ENCODE measurements at regions not wholly inside any gene's neighbourhood (a gene's known extent, or its start where the extent isn't known, plus 50 kb on each side); places are given as distances from the start of the nearest gene placed in this dataset.

- no peak for DNase-seq (ENCODE audit: low read depth in 2 of 2)
These were observed 63.3 kb upstream of the CCDC160 start for GRCh38 chrX:134173541-134174272.

- DNase-seq (ENCODE audit: low read depth in 2 of 2), result no peak
These were observed 62.7 kb upstream of the CCDC160 start for GRCh38 chrX:134174273-134174660.

- no peak for DNase-seq (ENCODE audit: low read depth in 2 of 2)
These were observed 62.1 kb upstream of the CCDC160 start for GRCh38 chrX:134174859-134175258.

- no peak for DNase-seq (ENCODE audit: low read depth in 2 of 2)
These were observed 59.5 kb upstream of the CCDC160 start for GRCh38 chrX:134177527-134177926.

- no peak for DNase-seq (ENCODE audit: low read depth in 2 of 2)
These were observed 56.2 kb upstream of the CCDC160 start for GRCh38 chrX:134180601-134181274.

GRCh38 chrX:134181275-134181660 is 55.7 kb upstream of the CCDC160 start:
- no peak for DNase-seq (ENCODE audit: low read depth in 2 of 2)

GRCh38 chrX:134183665-134184064 is 53.3 kb upstream of the CCDC160 start:
- no peak for DNase-seq (ENCODE audit: low read depth in 2 of 2)

- no peak for DNase-seq (ENCODE audit: low read depth in 2 of 2)
These were observed 52.0 kb upstream of the CCDC160 start for GRCh38 chrX:134184936-134185335.

GRCh38 chrX:134186362-134187121 is 50.4 kb upstream of the CCDC160 start:
- DNase-seq (ENCODE audit: low read depth in 2 of 2), result peak; percentile 31 to 52
